Spleen (tissue), 11 donors: ENCODE measurements at regions not wholly inside any gene's neighbourhood (a gene's known extent, or its start where the extent isn't known, plus 50 kb on each side); places are given as distances from the start of the nearest gene placed in this dataset.

Experiments
- DNase-seq: peaks from one replicate; pipeline ENCODE4 v3.0.0-alpha.2; 2020
- H3K27ac ChIP-seq, 8 donors: fragments of 200-600 bp; sonication (generic) in 7 of 8; 1 replicate in 4 of 8; 2 replicates in 4 of 8; pipeline versions ENCODE4 v1.5.0 to v1.8.0; 2016 to 2021; ENCODE audit warnings: inconsistent platforms in 4 of 8, mild to moderate bottlenecking in 4 of 8, moderate library complexity in 1 of 8
- H3K27me3 ChIP-seq, 7 donors: fragments of 200-600 bp; sonication (generic) in 6 of 7; replicated peaks in 1 of 7; 1 replicate in 4 of 7; 2 replicates in 3 of 7; pipeline versions ENCODE4 v1.5.0 to v1.8.0; 2016 to 2021; ENCODE audit warnings: inconsistent platforms in 3 of 7, mild to moderate bottlenecking in 1 of 7
- H3K36me3 ChIP-seq, 6 donors: fragments of 200-600 bp; sonication (generic) in 5 of 6; 1 replicate in 4 of 6; 2 replicates in 2 of 6; pipeline versions ENCODE4 v1.5.0 to v1.8.0; 2016 to 2021; ENCODE audit warnings: inconsistent platforms in 2 of 6
- H3K4me1 ChIP-seq, 6 donors: fragments of 200-600 bp; sonication (generic) in 5 of 6; 1 replicate in 3 of 6; 2 replicates in 3 of 6; pipeline versions ENCODE4 v1.5.0 to v1.8.0; 2016 to 2021; ENCODE audit warnings: inconsistent platforms in 3 of 6
- H3K4me3 ChIP-seq, 8 donors: fragments of 200-600 bp; sonication (generic) in 7 of 8; 1 replicate in 4 of 8; 2 replicates in 4 of 8; pipeline versions ENCODE4 v1.5.0 to v1.8.0; 2016 to 2021; ENCODE audit warnings: inconsistent platforms in 4 of 8, mild to moderate bottlenecking in 4 of 8, moderate library complexity in 2 of 8
- H3K9me3 ChIP-seq, 8 donors: fragments of 200-600 bp; sonication (generic) in 7 of 8; 1 replicate in 4 of 8; 2 replicates in 4 of 8; pipeline versions ENCODE4 v1.5.0 to v1.8.0; 2016 to 2021; ENCODE audit warnings: inconsistent platforms in 4 of 8
- CTCF ChIP-seq, 11 experiments: fragments of 200-600 bp in 7 of 11; fragments of 450-650 bp in 4 of 11; sonication (generic) in 4 of 11; IDR thresholded peaks in 8 of 11; conservative IDR thresholded peaks in 3 of 11; 1 replicate in 7 of 11; 2 replicates in 4 of 11; pipeline versions ENCODE4 v1.4.0 to v1.8.0; 2016 to 2021; ENCODE audit warnings: antibody characterized with exemption in 11 of 11, inconsistent platforms in 4 of 11, mild to moderate bottlenecking in 1 of 11
- POLR2A ChIP-seq, 3 donors: fragments of 450-650 bp; IDR thresholded peaks; one replicate each; pipeline ENCODE4 v1.5.1; 2017; ENCODE audit warnings: antibody characterized with exemption in 3 of 3, mild to moderate bottlenecking in 1 of 3
- POLR2AphosphoS5 ChIP-seq, 3 donors: sonication (generic); formaldehyde crosslinking; IDR thresholded peaks; one replicate each; pipeline ENCODE4 v1.5.1; 2017; ENCODE audit warnings: antibody characterized with exemption in 3 of 3
- WGBS, 5 donors: extraction: QIAGEN DNeasy Blood & Tissue Kit in 3 of 5; methylation state at CpG; one replicate each; pipeline versions ENCODE4 v1.1.5 to v1.1.7; 2013 to 2018; 5-methylcytosine and 5-hydroxymethylcytosine counted together
- intact Hi-C: fragments of 100-400 bp; cut with DNase I; formaldehyde crosslinking; loops from one replicate; pipeline ENCODE4 v1.15.0; 2023; ENCODE audit warnings: low total_unique reads
- donor health status: healthy with polysubstance abuse.
- donor health status: DM: no; HTN: no; CAD: no; lungs with moderate emphysema.
- donor health status: DM: no; HTN: no; CAD: no.
- donor health status: Bipolar disorder and iron deficiency.
- donor health status: healthy.
- donor health status: DM: no; HTN: no; CAD: no.
- donor health status: DM: yes; HTN: yes; CAD: no.

- Histone ChIP-seq H3K4me3 (no peak overlapping the region), H3K9me3 (peaks cover 0 to 3% (median 0%) of the 10 kb centered on the region in 8 donors), H3K36me3 (no peaks in the 10 kb centered on the region), H3K27ac (no peak overlapping the region), H3K27me3 (no peaks in the 10 kb centered on the region), H3K4me1 (no peaks in the 10 kb centered on the region)
- WGBS, 5 donors, result 69 to 83% (median 74%) methylated on average over 5 of the region's 5 CpGs
- TF ChIP-seq POLR2A (IDR thresholded peaks at IDR 0.05), result no peak
- no peak for TF ChIP-seq CTCF (IDR thresholded peaks at IDR 0.05 in 8 of 11, conservative IDR thresholded peaks at IDR 0.05 in 3 of 11)
- no peak for TF ChIP-seq POLR2AphosphoS5 (IDR thresholded peaks at IDR 0.05)
- no peak for DNase-seq
- intact Hi-C loops, result no loop called here
Observed at GRCh38 chr7:48760528-48761265, 163.7 kb upstream of the CDC14C start.

GRCh38 chr7:48780862-48781261 lies 143.5 kb upstream of the CDC14C start:
- TF ChIP-seq POLR2AphosphoS5 (IDR thresholded peaks at IDR 0.05), result no peak
- TF ChIP-seq CTCF (IDR thresholded peaks at IDR 0.05 in 8 of 11, conservative IDR thresholded peaks at IDR 0.05 in 3 of 11), result no peak
- no peak for TF ChIP-seq POLR2A (IDR thresholded peaks at IDR 0.05)
- 88 to 97% (median 92%) methylated on average over 1 of the region's 1 CpG for WGBS, 5 donors
- H3K36me3 ChIP-seq, result no peaks in the 10 kb centered on the region
- H3K27me3 ChIP-seq, result no peaks in the 10 kb centered on the region
- H3K9me3 ChIP-seq, result peaks cover 0 to 6% (median 0%) of the 10 kb centered on the region in 8 donors
- DNase-seq, result no peak
- no peak overlapping the region for H3K4me3 ChIP-seq
- intact Hi-C loops, result no loop called here
- H3K27ac ChIP-seq, result no peak overlapping the region
- H3K4me1 ChIP-seq, result no peaks in the 10 kb centered on the region

- no peak overlapping the region for H3K27ac ChIP-seq
- no peak for DNase-seq
- no peaks in the 10 kb centered on the region for H3K27me3 ChIP-seq
- intact Hi-C loops, result no loop called here
- H3K4me1 ChIP-seq, result no peaks in the 10 kb centered on the region
- no peaks in the 10 kb centered on the region for H3K36me3 ChIP-seq
- 73 to 88% (median 80%) methylated on average over 3 of the region's 3 CpGs for WGBS, 5 donors
- peaks cover 0 to 12% (median under 1%) of the 10 kb centered on the region in 8 donors for H3K9me3 ChIP-seq
- no peak for TF ChIP-seq POLR2A (IDR thresholded peaks at IDR 0.05)
- no peak for TF ChIP-seq POLR2AphosphoS5 (IDR thresholded peaks at IDR 0.05)
- no peak for TF ChIP-seq CTCF (IDR thresholded peaks at IDR 0.05 in 8 of 11, conservative IDR thresholded peaks at IDR 0.05 in 3 of 11)
- H3K4me3 ChIP-seq, result no peak overlapping the region
Observed at GRCh38 chr7:48781752-48782151, 142.6 kb upstream of the CDC14C start.

- H3K4me3 ChIP-seq, result no peak overlapping the region
- no peaks in the 10 kb centered on the region for H3K4me1 ChIP-seq
- H3K27ac ChIP-seq, result no peak overlapping the region
- 58 to 71% (median 64%) methylated on average over 5 of the region's 5 CpGs for WGBS, 5 donors
- DNase-seq, result no peak
- peaks cover 0 to 12% (median 2%) of the 10 kb centered on the region in 8 donors for H3K9me3 ChIP-seq
- intact Hi-C loops, result no loop called here
- no peaks in the 10 kb centered on the region for H3K36me3 ChIP-seq
- no peaks in the 10 kb centered on the region for H3K27me3 ChIP-seq
- TF ChIP-seq CTCF (IDR thresholded peaks at IDR 0.05 in 8 of 11, conservative IDR thresholded peaks at IDR 0.05 in 3 of 11), result no peak
- TF ChIP-seq POLR2AphosphoS5 (IDR thresholded peaks at IDR 0.05), result no peak
- TF ChIP-seq POLR2A (IDR thresholded peaks at IDR 0.05), result no peak
Observed at GRCh38 chr7:48782511-48782910, 141.8 kb upstream of the CDC14C start.
